SK-N-SH (cell line): ENCODE measurements at regions not wholly inside any gene's neighbourhood (a gene's known extent, or its start where the extent isn't known, plus 50 kb on each side); places are given as distances from the start of the nearest gene placed in this dataset.

Experiments
- CTCF ChIA-PET: fragments of 300-600, 350-600 bp; formaldehyde crosslinking; extraction: SDS; loops from one replicate; lab custom pipeline; 2021; lab: Yijun Ruan, JAX
- POLR2A ChIA-PET: fragments of 350-600 bp; sonication (Branson Sonifier 250); formaldehyde crosslinking; extraction: SDS; loops from one replicate; lab custom pipeline; 2020; ENCODE audit warnings: antibody characterized with exemption, inconsistent platforms; lab: Yijun Ruan, JAX
- DNase-seq: peaks from one replicate; pipeline ENCODE4 v3.0.0; 2012
- H2AFZ ChIP-seq: fragments of 200-600 bp; sonication (generic); 2 replicates; pipeline ENCODE4 v1.8.1; 2016; ENCODE audit warnings: antibody characterized with exemption, mild to moderate bottlenecking, low read depth
- H3F3A ChIP-seq: fragments of 200-600 bp; sonication (generic); replicated peaks from 2 replicates; pipeline ENCODE3; 2016; ENCODE audit warnings: antibody characterized with exemption, mild to moderate bottlenecking; ENCODE audit not compliant: insufficient read depth
- H3K27ac ChIP-seq, 2 experiments: fragments of 200-500 bp in 1 of 2; fragments of 200-600 bp in 1 of 2; sonication (Bioruptor generic) in 1 of 2; sonication (generic), shearing (Covaris generic) in 1 of 2; 2 replicates each; pipeline versions ENCODE4 v1.5.1 to v1.6.1; 2014 to 2016; ENCODE audit warnings: low read depth in 2 of 2, inconsistent platforms in 1 of 2, low read length in 1 of 2, mild to moderate bottlenecking in 1 of 2, mixed read lengths in 1 of 2
- H3K27me3 ChIP-seq: fragments of 200-600 bp; sonication (generic), shearing (Covaris generic); 2 replicates; pipeline ENCODE4 v1.6.1; 2016; ENCODE audit warnings: mixed run types; ENCODE audit not compliant: insufficient read depth
- H3K36me3 ChIP-seq, 2 experiments: fragments of 200-500 bp in 1 of 2; fragments of 200-600 bp in 1 of 2; sonication (Bioruptor generic) in 1 of 2; sonication (generic) in 1 of 2; replicated peaks in 1 of 2; 2 replicates each; pipeline versions ENCODE3 to v1.5.1; 2014 to 2016; ENCODE audit warnings: low read length in 1 of 2, mild to moderate bottlenecking in 1 of 2; ENCODE audit not compliant: insufficient read depth in 2 of 2, control insufficient read depth in 1 of 2
- H3K4me1 ChIP-seq, 2 experiments: fragments of 200-500 bp in 1 of 2; fragments of 200-600 bp in 1 of 2; sonication (Bioruptor generic) in 1 of 2; sonication (generic), shearing (Covaris generic) in 1 of 2; 2 replicates each; pipeline versions ENCODE4 v1.5.1 to v1.6.1; 2014 to 2016; ENCODE audit warnings: low read depth in 1 of 2, low read length in 1 of 2, mixed run types in 1 of 2; ENCODE audit not compliant: insufficient read depth in 2 of 2, control insufficient read depth in 1 of 2
- H3K4me2 ChIP-seq: fragments of 200-600 bp; sonication (generic), shearing (Covaris generic); 2 replicates; pipeline ENCODE4 v1.6.1; 2017; ENCODE audit warnings: mixed run types
- H3K4me3 ChIP-seq, 2 experiments: fragments of 200-500 bp in 1 of 2; fragments of 200-600 bp in 1 of 2; sonication (Bioruptor generic) in 1 of 2; sonication (generic), shearing (Covaris generic) in 1 of 2; 2 replicates each; pipeline versions ENCODE4 v1.5.1 to v1.8.1; 2014 to 2016; ENCODE audit warnings: low read depth in 2 of 2, inconsistent platforms in 1 of 2, low read length in 1 of 2, mild to moderate bottlenecking in 1 of 2, mixed read lengths in 1 of 2, moderate library complexity in 1 of 2
- H3K79me2 ChIP-seq: fragments of 200-600 bp; sonication (generic); 2 replicates; pipeline ENCODE4 v1.8.1; 2017; ENCODE audit warnings: mild to moderate bottlenecking; ENCODE audit not compliant: insufficient read depth
- H3K9ac ChIP-seq: fragments of 200-600 bp; sonication (generic); 2 replicates; pipeline ENCODE4 v1.6.1; 2017; ENCODE audit warnings: mixed run types
- H3K9me2 ChIP-seq: fragments of 200-600 bp; sonication (generic); 2 replicates; pipeline ENCODE4 v1.6.1; 2017; ENCODE audit warnings: mixed run types
- H3K9me3 ChIP-seq: fragments of 200-600 bp; sonication (generic); 2 replicates; pipeline ENCODE4 v1.6.1; 2017; ENCODE audit warnings: mixed run types, mild to moderate bottlenecking, moderate library complexity
- H4K20me1 ChIP-seq: fragments of 200-600 bp; sonication (generic); 2 replicates; pipeline ENCODE4 v1.6.1; 2017; ENCODE audit warnings: mild to moderate bottlenecking, mixed run types; ENCODE audit not compliant: insufficient read depth
- CHD2 ChIP-seq: fragments of 150-350 bp; IDR thresholded peaks from 2 replicates; pipeline ENCODE4 v1.6.1; 2018; ENCODE audit warnings: low read length; ENCODE audit not compliant: partially characterized antibody
- CTCF ChIP-seq: fragments of 200-600 bp; sonication (generic); IDR thresholded peaks from 2 replicates; pipeline ENCODE4 v1.6.1; 2017; ENCODE audit warnings: antibody characterized with exemption, mild to moderate bottlenecking, moderate library complexity
- ELF1 ChIP-seq: IDR thresholded peaks from 2 replicates; pipeline ENCODE4 v1.4.0; 2012
- EZH2phosphoT487 ChIP-seq: fragments of 200-600 bp; sonication (generic); IDR thresholded peaks from 2 replicates; pipeline ENCODE4 v1.6.1; 2017; ENCODE audit warnings: low read depth, mixed run types, mild to moderate bottlenecking, antibody characterized with exemption, moderate library complexity, borderline replicate concordance
- FOSL2 ChIP-seq: IDR thresholded peaks from 2 replicates; pipeline ENCODE4 v1.4.0; 2012; ENCODE audit warnings: low read depth, mild to moderate bottlenecking, moderate library complexity, borderline replicate concordance
- FOXJ3 ChIP-seq: sonication (generic); formaldehyde crosslinking; IDR thresholded peaks from 2 replicates; pipeline ENCODE4 v1.5.1; 2020; ENCODE audit warnings: mild to moderate bottlenecking, missing genetic modification reagents
- FOXM1 ChIP-seq: IDR thresholded peaks from 2 replicates; pipeline ENCODE4 v1.4.0; 2012; ENCODE audit warnings: low read depth, mild to moderate bottlenecking
- MXI1 ChIP-seq: IDR thresholded peaks from 2 replicates; pipeline ENCODE4 v1.6.1; 2012; ENCODE audit warnings: mild to moderate bottlenecking, low read depth, low read length, improper control_type of control experiment
- NFIC ChIP-seq: IDR thresholded peaks from 2 replicates; pipeline ENCODE4 v1.4.0; 2012; ENCODE audit warnings: borderline replicate concordance
- NRF1 ChIP-seq: IDR thresholded peaks from 2 replicates; pipeline ENCODE4 v1.6.1; 2012; ENCODE audit warnings: low read depth, mild to moderate bottlenecking, low read length
- RAD21 ChIP-seq: IDR thresholded peaks from 2 replicates; pipeline ENCODE4 v1.6.1; 2012; ENCODE audit warnings: mild to moderate bottlenecking, low read length
- RCOR1 ChIP-seq: fragments of 150-350 bp; IDR thresholded peaks from 2 replicates; pipeline ENCODE4 v1.6.1; 2017; ENCODE audit warnings: antibody characterized with exemption, low read length
- REST ChIP-seq: IDR thresholded peaks from 2 replicates; pipeline ENCODE4 v1.6.1; 2012; ENCODE audit warnings: mild to moderate bottlenecking, low read depth, low read length, moderate library complexity
- SIN3A ChIP-seq: IDR thresholded peaks from 2 replicates; pipeline ENCODE4 v1.6.1; 2012; ENCODE audit warnings: low read depth, mild to moderate bottlenecking, low read length, moderate library complexity, borderline replicate concordance
- TAF1 ChIP-seq: IDR thresholded peaks from 2 replicates; pipeline ENCODE4 v1.6.1; 2012; ENCODE audit warnings: low read depth, mild to moderate bottlenecking, low read length, moderate library complexity, borderline replicate concordance
- TCF12 ChIP-seq: IDR thresholded peaks from 2 replicates; pipeline ENCODE4 v1.4.0; 2012
- TEAD4 ChIP-seq: IDR thresholded peaks from 2 replicates; pipeline ENCODE4 v1.4.0; 2012; ENCODE audit warnings: mild to moderate bottlenecking, borderline replicate concordance; ENCODE audit not compliant: insufficient read depth
- USF1 ChIP-seq: IDR thresholded peaks from 2 replicates; pipeline ENCODE4 v1.4.0; 2012; ENCODE audit warnings: low read depth, borderline replicate concordance
- USF2 ChIP-seq: fragments of 150-350 bp; IDR thresholded peaks from 2 replicates; pipeline ENCODE4 v1.6.1; 2017; ENCODE audit warnings: antibody characterized with exemption, low read length, low read depth, borderline replicate concordance
- YY1 ChIP-seq: IDR thresholded peaks from 2 replicates; pipeline ENCODE4 v1.4.0; 2012; ENCODE audit warnings: low read depth, mild to moderate bottlenecking
- WGBS: methylation state at CpG from one replicate; pipeline ENCODE4 v1.1.6; 2017; ENCODE audit warnings: low lambda C conversion rate; 5-methylcytosine and 5-hydroxymethylcytosine counted together

- H3K9ac ChIP-seq = no peak overlapping the region
- no peaks in the 10 kb centered on the region for H3K36me3 ChIP-seq
- no peak for DNase-seq
- TF ChIP-seq CHD2 (no peak), CTCF (peak; percentile 42)
- no peaks in the 10 kb centered on the region for H3K9me3 ChIP-seq
- no peak overlapping the region for H2AFZ ChIP-seq
- no peaks in the 10 kb centered on the region for H3K79me2 ChIP-seq
- POLR2A ChIA-PET = no interaction called here
- CTCF ChIA-PET = no interaction called here
- no peak overlapping the region for H3K4me3 ChIP-seq
- H3F3A ChIP-seq = no peaks in the 10 kb centered on the region
- H3K27me3 ChIP-seq = peaks cover 21% of the 10 kb centered on the region; the same call in 1 of the 2 replicates
- H3K27ac ChIP-seq = no peak overlapping the region
- no peaks in the 10 kb centered on the region for H4K20me1 ChIP-seq
- no peaks in the 10 kb centered on the region for H3K9me2 ChIP-seq
- H3K4me2 ChIP-seq = no peak overlapping the region
- WGBS = 4% methylated on average over 2 of the region's 2 CpGs
- H3K4me1 ChIP-seq = no peaks in the 10 kb centered on the region
Observed at GRCh38 chr10:44689368-44689767, 221.8 kb upstream of the TMEM72 start.

GRCh38 chr10:44696496-44696895, 214.6 kb upstream of the TMEM72 start:
- Histone ChIP-seq H3K4me3 (no peak overlapping the region), H3K9ac (no peak overlapping the region), H3F3A (no peaks in the 10 kb centered on the region), H4K20me1 (no peaks in the 10 kb centered on the region), H3K36me3 (no peaks in the 10 kb centered on the region), H2AFZ (peak overlapping the region; percentile 19), H3K27ac (peak overlapping the region in 1 of 2 experiments; percentile 34; a peak in 2 of 4 replicates), H3K79me2 (no peaks in the 10 kb centered on the region), H3K9me3 (no peaks in the 10 kb centered on the region)
- 4% methylated on average over 6 of the region's 6 CpGs for WGBS
- DNase-seq = no peak
- CTCF ChIA-PET = no interaction called here
- POLR2A ChIA-PET = no interaction called here
- TF ChIP-seq RAD21 = no peak
- no peak for TF ChIP-seq NRF1
- TF ChIP-seq FOXM1 = no peak
- TF ChIP-seq FOXJ3 (CRISPR knock-in tag) = no peak
- TF ChIP-seq ELF1 = no peak
- no peak for TF ChIP-seq NFIC
- TF ChIP-seq TEAD4 = no peak
- TF ChIP-seq USF1 = no peak
- no peak for TF ChIP-seq TCF12
- no peak for TF ChIP-seq FOSL2
- no peak for TF ChIP-seq YY1
- no peak for TF ChIP-seq RCOR1
- no peak for TF ChIP-seq REST
- no peak for TF ChIP-seq SIN3A
- TF ChIP-seq MXI1 = no peak
- TF ChIP-seq EZH2phosphoT487 = no peak
- no peak for TF ChIP-seq USF2
- no peak for TF ChIP-seq TAF1
- no peak for TF ChIP-seq CHD2
- TF ChIP-seq, all 33 proteins: peak for 0
- H3K27me3 ChIP-seq = peaks cover 12% of the 10 kb centered on the region; the same call in 1 of the 2 replicates
- 0 out of 2 replicates have a peak overlapping the region, but pooled peaks have one; percentile 32 for H3K4me2 ChIP-seq
- H3K9me2 ChIP-seq = no peaks in the 10 kb centered on the region
- no peaks in the 10 kb centered on the region for H3K4me1 ChIP-seq
